Prostate gland (tissue), 2 donors: ENCODE measurements at regions not wholly inside any gene's neighbourhood (a gene's known extent, or its start where the extent isn't known, plus 50 kb on each side); places are given as distances from the start of the nearest gene placed in this dataset.

ENCODE experiments used
- POLR2A ChIP-seq: fragments of 450-650 bp; IDR thresholded peaks from one replicate; pipeline ENCODE4 v1.6.1; 2016; ENCODE audit warnings: antibody characterized with exemption, mild to moderate bottlenecking
- POLR2AphosphoS5 ChIP-seq: sonication (generic); formaldehyde crosslinking; IDR thresholded peaks from one replicate; pipeline ENCODE4 v1.6.1; 2017; ENCODE audit warnings: antibody characterized with exemption
- TF ChIP-seq, protein P1 (sequence below), 4 experiments: fragments of 200-600 bp in 2 of 4; fragments of 450-650 bp in 2 of 4; sonication (generic) in 2 of 4; IDR thresholded peaks; 1 replicate in 3 of 4; 2 replicates in 1 of 4; pipeline ENCODE4 v1.5.1; 2016 to 2019; ENCODE audit warnings: antibody characterized with exemption in 4 of 4, mild to moderate bottlenecking in 2 of 4, moderate library complexity in 2 of 4

DNA sequence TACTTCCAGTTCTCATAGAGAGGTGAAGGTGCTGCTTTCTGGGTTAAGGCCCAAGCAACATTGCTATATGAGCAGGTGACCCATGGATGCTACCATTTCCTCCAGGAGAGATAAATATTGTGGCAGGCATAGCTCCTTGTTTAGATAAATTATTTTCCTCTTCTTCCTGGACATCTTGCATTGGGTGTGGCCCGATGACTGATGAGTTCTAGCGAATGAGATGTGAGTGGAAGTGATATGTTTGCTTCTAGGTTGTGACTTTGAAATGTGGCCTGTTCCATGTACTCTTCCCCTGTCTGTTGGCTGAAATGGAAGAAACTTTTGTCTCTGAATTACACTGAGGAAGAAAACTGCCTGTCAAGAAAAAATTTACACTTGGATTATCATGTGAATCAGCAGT is 101.7 kb upstream of the FMN2 start:
- TF ChIP-seq, protein P1, sequence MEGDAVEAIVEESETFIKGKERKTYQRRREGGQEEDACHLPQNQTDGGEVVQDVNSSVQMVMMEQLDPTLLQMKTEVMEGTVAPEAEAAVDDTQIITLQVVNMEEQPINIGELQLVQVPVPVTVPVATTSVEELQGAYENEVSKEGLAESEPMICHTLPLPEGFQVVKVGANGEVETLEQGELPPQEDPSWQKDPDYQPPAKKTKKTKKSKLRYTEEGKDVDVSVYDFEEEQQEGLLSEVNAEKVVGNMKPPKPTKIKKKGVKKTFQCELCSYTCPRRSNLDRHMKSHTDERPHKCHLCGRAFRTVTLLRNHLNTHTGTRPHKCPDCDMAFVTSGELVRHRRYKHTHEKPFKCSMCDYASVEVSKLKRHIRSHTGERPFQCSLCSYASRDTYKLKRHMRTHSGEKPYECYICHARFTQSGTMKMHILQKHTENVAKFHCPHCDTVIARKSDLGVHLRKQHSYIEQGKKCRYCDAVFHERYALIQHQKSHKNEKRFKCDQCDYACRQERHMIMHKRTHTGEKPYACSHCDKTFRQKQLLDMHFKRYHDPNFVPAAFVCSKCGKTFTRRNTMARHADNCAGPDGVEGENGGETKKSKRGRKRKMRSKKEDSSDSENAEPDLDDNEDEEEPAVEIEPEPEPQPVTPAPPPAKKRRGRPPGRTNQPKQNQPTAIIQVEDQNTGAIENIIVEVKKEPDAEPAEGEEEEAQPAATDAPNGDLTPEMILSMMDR (IDR thresholded peaks at IDR 0.05) = no peak
- TF ChIP-seq POLR2AphosphoS5 (no peak), POLR2A (no peak)
